ENCODE measurements at regions not wholly inside any gene's neighbourhood (a gene's known extent, or its start where the extent isn't known, plus 50 kb on each side); places are given as distances from the start of the nearest gene placed in this dataset.

- no peak for TF ChIP-seq POLR2A (IDR thresholded peaks at IDR 0.05)
- TF ChIP-seq CTCF (IDR thresholded peaks at IDR 0.05) = no peak
These were observed 699.3 kb downstream of the NR4A2 start for GRCh38 chr2:155633060-155633839.

Measured in Peyer's patch (tissue), 4 donors.